ENCODE measurements at regions not wholly inside any gene's neighbourhood (a gene's known extent, or its start where the extent isn't known, plus 50 kb on each side); places are given as distances from the start of the nearest gene placed in this dataset.
A peak's percentile ranks its signal among the peaks of the same experiment; 100 is the strongest.

GRCh38 chr18:28510210-28510609, 333.3 kb upstream of the CDH2 start (continued):
- TF ChIP-seq CHD2 (IDR thresholded peaks at IDR 0.05; ENCODE audit: borderline replicate concordance, low read depth, low read length): no peak
- no peak for TF ChIP-seq SRF (IDR thresholded peaks at IDR 0.05; ENCODE audit: low read depth in 2 of 2, low read length in 2 of 2)
- no peak for TF ChIP-seq CEBPB (IDR thresholded peaks at IDR 0.05; ENCODE audit: borderline replicate concordance in 1 of 2, low read depth in 2 of 2, low read length in 2 of 2)
- TF ChIP-seq RUNX3 (IDR thresholded peaks at IDR 0.05; ENCODE audit: low read length): peak; percentile 69

- H3K27ac ChIP-seq (ENCODE audit: control insufficient read depth, insufficient read depth): no peak overlapping the region
- no peaks in the 10 kb centered on the region for H3K27me3 ChIP-seq (replicated peaks in 1 of 2; ENCODE audit: control insufficient read depth in 2 of 2, insufficient read depth in 2 of 2, low read length in 1 of 2)
- ATAC-seq (no peak), DNase-seq (ENCODE audit: low read depth, low spot score) (no peak), FAIRE-seq (no peak)
- BruUV-seq (replicated peaks): no TSS peak
- H4K20me1 ChIP-seq (ENCODE audit: control insufficient read depth, insufficient read depth): no peaks in the 10 kb centered on the region
- H3K36me3 ChIP-seq (ENCODE audit: control insufficient read depth in 2 of 2, insufficient read depth in 2 of 2, low read length in 1 of 2): no peaks in the 10 kb centered on the region
- POLR2A ChIA-PET: no interaction called here
- WGBS (ENCODE audit: insufficient coverage, insufficient replicate concordance, low lambda C conversion rate, missing lambda C conversion rate): 41% methylated on average over 4 of the region's 4 CpGs
- no peak overlapping the region for H3K4me2 ChIP-seq (ENCODE audit: control insufficient read depth, insufficient read depth)
- RAD21 ChIA-PET (ENCODE audit: unreplicated experiment): no interaction called here
- TF ChIP-seq EGR1 (IDR thresholded peaks at IDR 0.05; ENCODE audit: borderline replicate concordance in 1 of 2, low read depth in 2 of 2, low read length in 2 of 2): no peak
- no peak for TF ChIP-seq ESRRA (IDR thresholded peaks at IDR 0.05; ENCODE audit: low read length)
- TF ChIP-seq ZBTB11 (CRISPR knock-in tag; IDR thresholded peaks at IDR 0.05): no peak
- no peak for TF ChIP-seq ZBTB33 (IDR thresholded peaks at IDR 0.05)
- no peak for TF ChIP-seq MTA2 (IDR thresholded peaks at IDR 0.05; ENCODE audit: low read depth)
- H3K79me2 ChIP-seq (ENCODE audit: control insufficient read depth, insufficient read depth, low read length): no peaks in the 10 kb centered on the region
- no peak overlapping the region for H3K9ac ChIP-seq (ENCODE audit: control insufficient read depth, insufficient read depth, low read length)
- no peaks in the 10 kb centered on the region for H3K4me1 ChIP-seq (ENCODE audit: control insufficient read depth, insufficient read depth, low read length)
- CTCF ChIA-PET: no interaction called here
- H3K4me3 ChIP-seq: no peak overlapping the region
- SMC1A ChIA-PET (ENCODE audit: uncharacterized antibody, unreplicated experiment): interaction anchor here (1.2 kb wide), 1 partner anchor 23 kb away, joined by 3 read pairs; no protein-coding TSS in a partner anchor
- no peak overlapping the region for H2AFZ ChIP-seq (ENCODE audit: control insufficient read depth, low read depth, low read length)
- intact Hi-C loops (cut with micrococcal nuclease; ENCODE audit: unreplicated experiment) (no loop called here), in situ Hi-C loops (cut with MboI) (no loop called here)
- H3K9me3 ChIP-seq (replicated peaks; ENCODE audit: control insufficient read depth, insufficient read depth, low read length): no peaks in the 10 kb centered on the region
These were observed 327.1 kb upstream of the CDH2 start for GRCh38 chr18:28504066-28504465.
